HG02884 (cell line): ENCODE measurements at regions not wholly inside any gene's neighbourhood (a gene's known extent, or its start where the extent isn't known, plus 50 kb on each side); places are given as distances from the start of the nearest gene placed in this dataset.

Source experiments
- ATAC-seq: cut with Tn5 transposase; IDR thresholded peaks from one replicate; pipeline ENCODE4 v1.9.1; 2021; ENCODE audit warnings: mild to moderate bottlenecking, moderate library complexity; ENCODE audit not compliant: unreplicated experiment

- ATAC-seq = no peak
Observed at GRCh38 chr2:45256173-45256866, 247.1 kb upstream of the SIX2 start.

GRCh38 chr2:45255563-45255962 is 246.3 kb upstream of the SIX2 start:
- ATAC-seq = no peak

- ATAC-seq = no peak
Observed at GRCh38 chr2:45254025-45254424, 244.8 kb upstream of the SIX2 start.

GRCh38 chr2:45253151-45253550 is 243.9 kb upstream of the SIX2 start:
- ATAC-seq = no peak

GRCh38 chr2:45250176-45250575 is 240.9 kb upstream of the SIX2 start:
- ATAC-seq = no peak

- ATAC-seq = no peak
Observed at GRCh38 chr2:45248214-45248613, 239.0 kb upstream of the SIX2 start.

- ATAC-seq = no peak
Observed at GRCh38 chr2:45244928-45245327, 235.7 kb upstream of the SIX2 start.

GRCh38 chr2:45242161-45242741 is 233.0 kb upstream of the SIX2 start:
- ATAC-seq = no peak

- no peak for ATAC-seq
Observed at GRCh38 chr2:45241061-45241561, 231.9 kb upstream of the SIX2 start.

GRCh38 chr2:45237850-45238542 is 228.7 kb upstream of the SIX2 start:
- no peak for ATAC-seq

- no peak for ATAC-seq
Observed at GRCh38 chr2:45237128-45237527, 227.9 kb upstream of the SIX2 start.

- ATAC-seq = no peak
Observed at GRCh38 chr2:45236268-45236667, 227.0 kb upstream of the SIX2 start.

GRCh38 chr2:45233301-45233700 is 224.0 kb upstream of the SIX2 start:
- ATAC-seq = no peak

- no peak for ATAC-seq
Observed at GRCh38 chr2:45232818-45233217, 223.6 kb upstream of the SIX2 start.

GRCh38 chr2:45229411-45229810 is 220.2 kb upstream of the SIX2 start:
- ATAC-seq = no peak

- no peak for ATAC-seq
Observed at GRCh38 chr2:45227347-45227746, 218.1 kb upstream of the SIX2 start.

- ATAC-seq = no peak
Observed at GRCh38 chr2:45224993-45225380, 215.7 kb upstream of the SIX2 start.

- ATAC-seq = no peak
Observed at GRCh38 chr2:45224321-45224992, 215.2 kb upstream of the SIX2 start.

GRCh38 chr2:45223531-45223930 is 214.3 kb upstream of the SIX2 start:
- no peak for ATAC-seq

GRCh38 chr2:45220227-45220626 is 211.0 kb upstream of the SIX2 start:
- ATAC-seq = no peak

GRCh38 chr2:45218931-45219339 is 209.7 kb upstream of the SIX2 start:
- no peak for ATAC-seq

- no peak for ATAC-seq
Observed at GRCh38 chr2:45218297-45218696, 209.0 kb upstream of the SIX2 start.
